Loucy (cell line): ENCODE measurements at regions not wholly inside any gene's neighbourhood (a gene's known extent, or its start where the extent isn't known, plus 50 kb on each side); places are given as distances from the start of the nearest gene placed in this dataset.

Experiments
- H2AFZ ChIP-seq: fragments of 200-600 bp; sonication (generic); 2 replicates; pipeline ENCODE4 v1.6.0; 2016; ENCODE audit warnings: antibody characterized with exemption, mild to moderate bottlenecking, low read length, moderate library complexity
- H3F3A ChIP-seq: fragments of 200-600 bp; 2 replicates; pipeline ENCODE4 v1.6.0; 2016; ENCODE audit warnings: antibody characterized with exemption, low read depth, mild to moderate bottlenecking
- H3K27me3 ChIP-seq: fragments of 200-600 bp; sonication (generic); 2 replicates; pipeline ENCODE4 v1.6.1; 2014; ENCODE audit warnings: low read length, mild to moderate bottlenecking; ENCODE audit not compliant: insufficient read depth, poor library complexity, severe bottlenecking
- H3K36me3 ChIP-seq: fragments of 200-600 bp; sonication (generic); 2 replicates; pipeline ENCODE4 v1.6.1; 2016; ENCODE audit warnings: low read length; ENCODE audit not compliant: insufficient read depth
- H3K4me1 ChIP-seq: fragments of 200-600 bp; sonication (generic); 2 replicates; pipeline ENCODE4 v1.5.1; 2014; ENCODE audit warnings: low read length, mild to moderate bottlenecking; ENCODE audit not compliant: insufficient read depth, poor library complexity, severe bottlenecking
- H3K4me2 ChIP-seq: fragments of 200-600 bp; sonication (generic); 2 replicates; pipeline ENCODE4 v1.6.0; 2014; ENCODE audit warnings: antibody characterized with exemption, low read length, low read depth, mild to moderate bottlenecking; ENCODE audit not compliant: poor library complexity, severe bottlenecking
- H3K4me3 ChIP-seq: fragments of 200-600 bp; sonication (generic); 2 replicates; pipeline ENCODE4 v1.5.1; 2014; ENCODE audit warnings: low read length, mild to moderate bottlenecking, mixed read lengths; ENCODE audit not compliant: poor library complexity, severe bottlenecking
- H3K79me2 ChIP-seq: fragments of 200-600 bp; sonication (generic); 2 replicates; pipeline ENCODE4 v1.6.1; 2014; ENCODE audit warnings: low read length; ENCODE audit not compliant: insufficient read depth
- H3K9ac ChIP-seq: fragments of 200-600 bp; sonication (generic); 2 replicates; pipeline ENCODE4 v1.6.0; 2014; ENCODE audit warnings: mild to moderate bottlenecking, low read depth, low read length, moderate library complexity; ENCODE audit not compliant: poor library complexity, severe bottlenecking
- H3K9me2 ChIP-seq: fragments of 200-600 bp; sonication (generic); replicated peaks from 2 replicates; pipeline ENCODE4 v1.6.1; 2016; ENCODE audit warnings: low read depth, low read length, mixed read lengths
- H3K9me3 ChIP-seq: fragments of 200-600 bp; sonication (generic); 2 replicates; pipeline ENCODE4 v1.6.1; 2014; ENCODE audit warnings: mild to moderate bottlenecking, antibody characterized with exemption, low read length, low read depth; ENCODE audit not compliant: insufficient read depth
- H4K20me1 ChIP-seq: fragments of 200-600 bp; sonication (generic); 2 replicates; pipeline ENCODE4 v1.6.0; 2014; ENCODE audit warnings: antibody characterized with exemption, low read length, mild to moderate bottlenecking; ENCODE audit not compliant: insufficient read depth, poor library complexity, severe bottlenecking
- EZH2phosphoT487 ChIP-seq: fragments of 200-600 bp; IDR thresholded peaks from 2 replicates; pipeline ENCODE4 v1.6.1; 2018; ENCODE audit warnings: antibody characterized with exemption, mild to moderate bottlenecking, moderate library complexity, borderline replicate concordance
- TF ChIP-seq, protein P1 (sequence below): fragments of 200-600 bp; sonication (generic); conservative IDR thresholded peaks from 2 replicates; pipeline ENCODE4 v1.5.1; 2014; ENCODE audit warnings: mild to moderate bottlenecking, antibody characterized with exemption, low read length

- no peaks in the 10 kb centered on the region for H3K36me3 ChIP-seq
- H3K4me1 ChIP-seq = no peaks in the 10 kb centered on the region
- H3K9me3 ChIP-seq = no peaks in the 10 kb centered on the region
- no peak overlapping the region for H2AFZ ChIP-seq
- no peak overlapping the region for H3K4me3 ChIP-seq
- no peak overlapping the region for H3K9ac ChIP-seq
- H4K20me1 ChIP-seq = no peaks in the 10 kb centered on the region
- H3F3A ChIP-seq = no peaks in the 10 kb centered on the region
- H3K9me2 ChIP-seq = no peaks in the 10 kb centered on the region
- H3K4me2 ChIP-seq = no peak overlapping the region
- H3K79me2 ChIP-seq = no peaks in the 10 kb centered on the region
- TF ChIP-seq, protein P1, sequence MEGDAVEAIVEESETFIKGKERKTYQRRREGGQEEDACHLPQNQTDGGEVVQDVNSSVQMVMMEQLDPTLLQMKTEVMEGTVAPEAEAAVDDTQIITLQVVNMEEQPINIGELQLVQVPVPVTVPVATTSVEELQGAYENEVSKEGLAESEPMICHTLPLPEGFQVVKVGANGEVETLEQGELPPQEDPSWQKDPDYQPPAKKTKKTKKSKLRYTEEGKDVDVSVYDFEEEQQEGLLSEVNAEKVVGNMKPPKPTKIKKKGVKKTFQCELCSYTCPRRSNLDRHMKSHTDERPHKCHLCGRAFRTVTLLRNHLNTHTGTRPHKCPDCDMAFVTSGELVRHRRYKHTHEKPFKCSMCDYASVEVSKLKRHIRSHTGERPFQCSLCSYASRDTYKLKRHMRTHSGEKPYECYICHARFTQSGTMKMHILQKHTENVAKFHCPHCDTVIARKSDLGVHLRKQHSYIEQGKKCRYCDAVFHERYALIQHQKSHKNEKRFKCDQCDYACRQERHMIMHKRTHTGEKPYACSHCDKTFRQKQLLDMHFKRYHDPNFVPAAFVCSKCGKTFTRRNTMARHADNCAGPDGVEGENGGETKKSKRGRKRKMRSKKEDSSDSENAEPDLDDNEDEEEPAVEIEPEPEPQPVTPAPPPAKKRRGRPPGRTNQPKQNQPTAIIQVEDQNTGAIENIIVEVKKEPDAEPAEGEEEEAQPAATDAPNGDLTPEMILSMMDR = no peak
- no peak for TF ChIP-seq EZH2phosphoT487
- no peaks in the 10 kb centered on the region for H3K27me3 ChIP-seq
Observed at GRCh38 chr2:122098306-122098705, 342.9 kb downstream of the TSN start.

DNA sequence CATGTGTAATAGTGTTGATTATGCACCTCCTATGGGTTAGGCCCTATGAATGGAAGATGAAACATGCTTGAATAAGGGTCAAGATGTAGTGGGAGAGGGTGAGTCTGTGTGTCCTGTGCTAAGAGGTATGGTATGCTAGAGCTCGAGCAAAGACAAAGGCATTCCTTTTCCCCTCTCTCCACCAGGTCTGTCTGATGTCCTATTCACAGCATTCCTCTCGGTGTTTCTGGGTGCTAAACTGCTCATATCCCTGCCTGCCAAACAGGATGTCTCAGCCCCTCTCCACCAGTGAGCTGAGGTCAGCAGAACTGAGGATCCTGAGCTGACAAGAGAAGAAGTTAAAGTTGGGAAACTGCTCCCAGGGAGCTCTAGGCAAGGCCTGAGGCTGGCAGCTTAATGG is 344.9 kb downstream of the TSN start:
- H4K20me1 ChIP-seq = no peaks in the 10 kb centered on the region
- H2AFZ ChIP-seq = no peak overlapping the region
- H3K79me2 ChIP-seq = no peaks in the 10 kb centered on the region
- no peaks in the 10 kb centered on the region for H3K4me1 ChIP-seq
- TF ChIP-seq, protein P1 = no peak
- no peak for TF ChIP-seq EZH2phosphoT487
- H3K27me3 ChIP-seq = no peaks in the 10 kb centered on the region
- H3K9me3 ChIP-seq = no peaks in the 10 kb centered on the region
- no peaks in the 10 kb centered on the region for H3K36me3 ChIP-seq
- no peak overlapping the region for H3K4me2 ChIP-seq
- H3K4me3 ChIP-seq = no peak overlapping the region
- no peaks in the 10 kb centered on the region for H3F3A ChIP-seq
- H3K9me2 ChIP-seq = no peaks in the 10 kb centered on the region
- H3K9ac ChIP-seq = no peak overlapping the region

- Histone ChIP-seq H3K9ac (no peak overlapping the region), H3K36me3 (no peaks in the 10 kb centered on the region), H3K9me2 (no peaks in the 10 kb centered on the region), H3K4me3 (no peak overlapping the region), H3K4me2 (no peak overlapping the region), H3K4me1 (no peaks in the 10 kb centered on the region), H3K27me3 (no peaks in the 10 kb centered on the region), H2AFZ (no peak overlapping the region), H3K79me2 (no peaks in the 10 kb centered on the region), H3K9me3 (no peaks in the 10 kb centered on the region), H3F3A (no peaks in the 10 kb centered on the region), H4K20me1 (no peaks in the 10 kb centered on the region)
- TF ChIP-seq, protein P1 = no peak
- TF ChIP-seq EZH2phosphoT487 = no peak
Observed at GRCh38 chr2:122100756-122101155, 345.3 kb downstream of the TSN start.
